B cell (primary cell): ENCODE measurements at regions not wholly inside any gene's neighbourhood (a gene's known extent, or its start where the extent isn't known, plus 50 kb on each side); places are given as distances from the start of the nearest gene placed in this dataset.

Source experiments
- EZH2 ChIP-seq: IDR thresholded peaks from 2 replicates; pipeline ENCODE4 v1.6.1; 2012; ENCODE audit warnings: borderline replicate concordance, low read depth, mild to moderate bottlenecking, moderate library complexity, low read length; ENCODE audit not compliant: insufficient read depth, poor library complexity, severe bottlenecking
- TF ChIP-seq, protein P1 (sequence below): fragments of 200-600 bp; IDR thresholded peaks from one replicate; pipeline ENCODE4 v1.8.0; 2022; ENCODE audit warnings: antibody characterized with exemption, mild to moderate bottlenecking

DNA sequence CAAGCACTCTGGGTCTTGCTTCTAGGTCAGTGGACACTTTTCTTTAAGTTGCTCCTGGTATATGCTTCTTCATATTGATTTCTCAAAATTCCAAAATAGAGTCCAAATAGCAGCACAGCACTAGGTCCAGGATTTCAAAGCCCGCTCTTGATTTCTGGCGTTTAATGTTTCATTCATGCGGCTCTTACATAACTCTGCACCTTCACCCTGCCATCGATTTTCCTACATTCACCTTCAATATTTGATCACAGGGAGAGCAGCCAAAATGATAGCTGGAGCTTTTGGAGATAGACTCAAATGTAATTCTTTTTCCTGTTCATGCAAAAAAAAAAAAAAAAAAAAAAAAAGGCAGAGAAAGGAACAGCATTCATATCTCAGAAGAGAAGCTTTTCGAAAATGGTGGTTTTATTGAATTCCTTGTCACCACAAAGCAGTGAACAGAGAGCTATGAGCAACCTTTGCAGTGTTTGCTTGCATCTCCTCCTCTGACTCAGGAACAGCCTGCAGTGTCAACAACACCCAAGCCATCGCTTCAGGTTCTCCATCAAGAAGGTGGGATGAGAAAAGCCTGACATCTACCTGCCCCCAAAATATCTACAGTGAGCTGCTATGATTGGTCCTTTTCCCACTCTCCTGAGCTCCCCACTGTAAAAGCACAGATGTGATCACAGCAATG lies 97.8 kb downstream of the MED10 start:
- TF ChIP-seq, protein P1, sequence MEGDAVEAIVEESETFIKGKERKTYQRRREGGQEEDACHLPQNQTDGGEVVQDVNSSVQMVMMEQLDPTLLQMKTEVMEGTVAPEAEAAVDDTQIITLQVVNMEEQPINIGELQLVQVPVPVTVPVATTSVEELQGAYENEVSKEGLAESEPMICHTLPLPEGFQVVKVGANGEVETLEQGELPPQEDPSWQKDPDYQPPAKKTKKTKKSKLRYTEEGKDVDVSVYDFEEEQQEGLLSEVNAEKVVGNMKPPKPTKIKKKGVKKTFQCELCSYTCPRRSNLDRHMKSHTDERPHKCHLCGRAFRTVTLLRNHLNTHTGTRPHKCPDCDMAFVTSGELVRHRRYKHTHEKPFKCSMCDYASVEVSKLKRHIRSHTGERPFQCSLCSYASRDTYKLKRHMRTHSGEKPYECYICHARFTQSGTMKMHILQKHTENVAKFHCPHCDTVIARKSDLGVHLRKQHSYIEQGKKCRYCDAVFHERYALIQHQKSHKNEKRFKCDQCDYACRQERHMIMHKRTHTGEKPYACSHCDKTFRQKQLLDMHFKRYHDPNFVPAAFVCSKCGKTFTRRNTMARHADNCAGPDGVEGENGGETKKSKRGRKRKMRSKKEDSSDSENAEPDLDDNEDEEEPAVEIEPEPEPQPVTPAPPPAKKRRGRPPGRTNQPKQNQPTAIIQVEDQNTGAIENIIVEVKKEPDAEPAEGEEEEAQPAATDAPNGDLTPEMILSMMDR = no peak
- TF ChIP-seq EZH2 = no peak
